IMR-90 (cell line): ENCODE measurements at regions not wholly inside any gene's neighbourhood (a gene's known extent, or its start where the extent isn't known, plus 50 kb on each side); places are given as distances from the start of the nearest gene placed in this dataset.

ENCODE experiments used
- ATAC-seq: fragments of 200-7000 bp; cut with Tn5 transposase; 2 replicates; pipeline ENCODE4 v1.9.1; 2020; ENCODE audit warnings: low read depth, mild to moderate bottlenecking, moderate library complexity
- BruUV-seq: library from RNA; stranded (reverse); fragments of 400-500 nt; replicated peaks from 2 replicates; lab custom pipeline; 2021; lab: Mats Ljungman, UMichigan
- CTCF ChIA-PET: fragments of 300-600 bp; formaldehyde crosslinking; extraction: SDS; loops from one replicate; lab custom pipeline; 2021; ENCODE audit warnings: antibody characterized with exemption; lab: Yijun Ruan, JAX
- POLR2A ChIA-PET: fragments of 300-600 bp; sonication (Branson Sonifier 250); formaldehyde crosslinking; loops from one replicate; lab custom pipeline; 2022; ENCODE audit warnings: antibody characterized with exemption; ENCODE audit not compliant: unreplicated experiment; lab: Charles Lee
- DNase-seq: peaks from one replicate; pipeline ENCODE4 v3.0.0; 2013
- H2AFZ ChIP-seq: replicated peaks from 2 replicates; pipeline ENCODE3; 2013; ENCODE audit warnings: low read length, mild to moderate bottlenecking; ENCODE audit not compliant: poor library complexity
- H2AK5ac ChIP-seq: 2 replicates; pipeline ENCODE4 v1.6.1; 2013; ENCODE audit warnings: low read depth, low read length, inconsistent platforms
- H2AK9ac ChIP-seq: replicated peaks from 2 replicates; pipeline ENCODE3; 2013; ENCODE audit warnings: mild to moderate bottlenecking, low read depth, low read length, moderate library complexity; ENCODE audit not compliant: poor library complexity
- H2BK120ac ChIP-seq: 2 replicates; pipeline ENCODE4 v1.6.1; 2013; ENCODE audit warnings: low read depth, low read length, inconsistent platforms
- H2BK15ac ChIP-seq: 3 replicates; pipeline ENCODE4 v1.6.1; 2013; ENCODE audit warnings: low read depth, low read length, inconsistent platforms
- H2BK20ac ChIP-seq: 2 replicates; pipeline ENCODE4 v1.6.1; 2013; ENCODE audit warnings: low read depth, mild to moderate bottlenecking, inconsistent platforms, low read length, moderate library complexity
- H2BK5ac ChIP-seq: 2 replicates; pipeline ENCODE4 v1.6.1; 2013; ENCODE audit warnings: mild to moderate bottlenecking, low read depth, low read length, inconsistent platforms; ENCODE audit not compliant: poor library complexity, severe bottlenecking
- H3K14ac ChIP-seq: replicated peaks from 2 replicates; pipeline ENCODE4 v1.6.1; 2013; ENCODE audit warnings: low read depth, low read length, inconsistent platforms
- H3K18ac ChIP-seq: 2 replicates; pipeline ENCODE4 v1.6.1; 2013; ENCODE audit warnings: low read depth, low read length, control low read depth
- H3K23ac ChIP-seq: 2 replicates; pipeline ENCODE4 v1.6.1; 2013; ENCODE audit warnings: low read depth, low read length, inconsistent platforms
- H3K27ac ChIP-seq: 2 replicates; pipeline ENCODE4 v1.5.1; 2013; ENCODE audit warnings: mild to moderate bottlenecking, control low read depth, low read length; ENCODE audit not compliant: insufficient read depth
- H3K27me3 ChIP-seq: 2 replicates; pipeline ENCODE4 v1.6.1; 2013; ENCODE audit warnings: low read length; ENCODE audit not compliant: control insufficient read depth, insufficient read depth
- H3K36me3 ChIP-seq: 2 replicates; pipeline ENCODE4 v1.6.1; 2013; ENCODE audit warnings: low read length, mixed read lengths; ENCODE audit not compliant: control insufficient read depth, insufficient read depth
- H3K4ac ChIP-seq: 2 replicates; pipeline ENCODE4 v1.6.1; 2013; ENCODE audit warnings: low read depth, low read length, inconsistent platforms
- H3K4me1 ChIP-seq: 2 replicates; pipeline ENCODE4 v1.6.1; 2013; ENCODE audit warnings: low read length, mixed read lengths; ENCODE audit not compliant: control insufficient read depth, insufficient read depth
- H3K4me2 ChIP-seq: 2 replicates; pipeline ENCODE4 v1.6.1; 2013; ENCODE audit warnings: low read depth, mild to moderate bottlenecking, control low read depth, low read length, moderate library complexity
- H3K4me3 ChIP-seq: 2 replicates; pipeline ENCODE4 v1.5.1; 2013; ENCODE audit warnings: low read depth, mild to moderate bottlenecking, control low read depth, low read length, moderate library complexity; ENCODE audit not compliant: insufficient read depth
- H3K56ac ChIP-seq: 2 replicates; pipeline ENCODE4 v1.6.1; 2013; ENCODE audit warnings: low read length, inconsistent platforms; ENCODE audit not compliant: insufficient read depth; ENCODE audit errors: extremely low read depth
- H3K79me1 ChIP-seq, 2 experiments: 2 replicates each; pipeline ENCODE4 v1.6.1; 2013; ENCODE audit warnings: low read length in 2 of 2, inconsistent platforms in 1 of 2, low read depth in 1 of 2
- H3K9ac ChIP-seq: 2 replicates; pipeline ENCODE4 v1.6.1; 2013; ENCODE audit warnings: low read depth, low read length, control low read depth
- H3K9me1 ChIP-seq: 2 replicates; pipeline ENCODE4 v1.6.1; 2013; ENCODE audit warnings: low read length, inconsistent platforms; ENCODE audit not compliant: insufficient read depth
- H3K9me3 ChIP-seq: 2 replicates; pipeline ENCODE4 v1.6.1; 2013; ENCODE audit warnings: low read length; ENCODE audit not compliant: control insufficient read depth, insufficient read depth
- H4K20me1 ChIP-seq: 2 replicates; pipeline ENCODE4 v1.6.1; 2013; ENCODE audit warnings: low read length, inconsistent platforms; ENCODE audit not compliant: insufficient read depth
- H4K5ac ChIP-seq: 2 replicates; pipeline ENCODE4 v1.6.1; 2013; ENCODE audit warnings: mild to moderate bottlenecking, low read depth, low read length, control low read depth
- H4K8ac ChIP-seq, 2 experiments: 2 replicates each; pipeline ENCODE4 v1.6.1; 2013; ENCODE audit warnings: low read depth in 2 of 2, low read length in 2 of 2, control low read depth in 1 of 2, inconsistent platforms in 1 of 2
- H4K91ac ChIP-seq: 2 replicates; pipeline ENCODE4 v1.6.1; 2013; ENCODE audit warnings: low read depth, low read length, inconsistent platforms; ENCODE audit not compliant: insufficient read depth
- BHLHE40 ChIP-seq: fragments of 150-350 bp; IDR thresholded peaks from 2 replicates; pipeline ENCODE4 v1.6.1; 2016; ENCODE audit warnings: mild to moderate bottlenecking, low read depth, low read length
- CEBPB ChIP-seq: IDR thresholded peaks from 2 replicates; pipeline ENCODE4 v1.6.1; 2012; ENCODE audit warnings: low read depth, low read length, improper control_type of control experiment
- CHD1 ChIP-seq: IDR thresholded peaks from 2 replicates; pipeline ENCODE4 v1.6.1; 2012; ENCODE audit warnings: low read depth, low read length, improper control_type of control experiment
- CTCF ChIP-seq: conservative IDR thresholded peaks from 2 replicates; pipeline ENCODE4 v1.5.1; 2012; ENCODE audit warnings: mild to moderate bottlenecking, low read depth, low read length, improper control_type of control experiment
- FOS ChIP-seq: fragments of 150-350 bp; IDR thresholded peaks from 2 replicates; pipeline ENCODE4 v1.6.1; 2016; ENCODE audit warnings: low read depth, low read length
- MAFK ChIP-seq: IDR thresholded peaks from 2 replicates; pipeline ENCODE4 v1.6.1; 2012; ENCODE audit warnings: low read depth, low read length, improper control_type of control experiment
- MAZ ChIP-seq: IDR thresholded peaks from 2 replicates; pipeline ENCODE4 v1.6.1; 2012; ENCODE audit warnings: low read depth, mild to moderate bottlenecking, low read length, improper control_type of control experiment, moderate library complexity, borderline replicate concordance
- MXI1 ChIP-seq: IDR thresholded peaks from 2 replicates; pipeline ENCODE4 v1.6.1; 2012; ENCODE audit warnings: low read depth, mild to moderate bottlenecking, low read length, moderate library complexity, borderline replicate concordance
- NFE2L2 ChIP-seq: fragments of 150-350 bp; IDR thresholded peaks from 2 replicates; pipeline ENCODE4 v1.6.1; 2016; ENCODE audit warnings: low read depth, mild to moderate bottlenecking, low read length
- POLR2A ChIP-seq: IDR thresholded peaks from 2 replicates; pipeline ENCODE4 v1.6.1; 2012; ENCODE audit warnings: mild to moderate bottlenecking, low read depth, low read length
- RAD21 ChIP-seq: IDR thresholded peaks from 2 replicates; pipeline ENCODE4 v1.6.1; 2012; ENCODE audit warnings: low read length, improper control_type of control experiment
- RCOR1 ChIP-seq: IDR thresholded peaks from 2 replicates; pipeline ENCODE4 v1.6.1; 2012; ENCODE audit warnings: mild to moderate bottlenecking, low read length, improper control_type of control experiment; ENCODE audit not compliant: insufficient replicate concordance
- RFX5 ChIP-seq: IDR thresholded peaks from 2 replicates; pipeline ENCODE4 v1.8.0; 2012; ENCODE audit warnings: low read depth, mild to moderate bottlenecking, low read length, moderate library complexity
- SMC3 ChIP-seq: fragments of 150-350 bp; IDR thresholded peaks from 2 replicates; pipeline ENCODE4 v1.6.1; 2016; ENCODE audit warnings: low read depth, mild to moderate bottlenecking, antibody characterized with exemption, low read length, moderate library complexity
- dilution Hi-C: fragments of 300-500 bp; cut with HindIII; formaldehyde crosslinking; loops from one replicate; pipeline ENCODE4 v1.14.3; 2018; ENCODE audit warnings: low sequenced_read_pairs; ENCODE audit not compliant: unreplicated experiment
- in situ Hi-C: fragments of 300-500 bp; cut with MboI; formaldehyde crosslinking; loops from 3 replicates; pipeline ENCODE4 v1.14.3; 2019; ENCODE audit warnings: low sequenced_read_pairs, inconsistent platforms, mixed read lengths
- intact Hi-C: fragments of 100-400 bp; cut with micrococcal nuclease; formaldehyde crosslinking; loops from 2 replicates; pipeline ENCODE4 v1.10.0; 2022
- TF ChIP-seq, protein P1 (sequence below): fragments of 150-350 bp; IDR thresholded peaks from 2 replicates; pipeline ENCODE4 v1.6.1; 2016; ENCODE audit warnings: low read depth, mild to moderate bottlenecking, low read length, moderate library complexity, borderline replicate concordance
- TF ChIP-seq, protein P2 (sequence below): fragments of 150-350 bp; IDR thresholded peaks from 2 replicates; pipeline ENCODE4 v1.6.1; 2017; ENCODE audit warnings: mild to moderate bottlenecking, antibody characterized with exemption, low read length, low read depth

- ATAC-seq (no peak), DNase-seq (no peak)
- no peak overlapping the region for H4K91ac ChIP-seq
- no peaks in the 10 kb centered on the region for H3K9me1 ChIP-seq
- H2BK20ac ChIP-seq, result no peak overlapping the region
- no peak overlapping the region for H4K8ac ChIP-seq
- in situ Hi-C loops (no loop called here), dilution Hi-C loops (no loop called here), intact Hi-C loops (no loop called here)
- H3K27ac ChIP-seq, result no peak overlapping the region
- H3K79me1 ChIP-seq, result no peaks in the 10 kb centered on the region
- H2AFZ ChIP-seq, result no peak overlapping the region
- H3K4me3 ChIP-seq, result no peak overlapping the region
- no peaks in the 10 kb centered on the region for H3K36me3 ChIP-seq
- no peak overlapping the region for H3K9ac ChIP-seq
- H2BK15ac ChIP-seq, result no peak overlapping the region
- no peaks in the 10 kb centered on the region for H4K20me1 ChIP-seq
- ChIA-PET CTCF (no interaction called here), POLR2A (no interaction called here)
- TF ChIP-seq, protein P1, sequence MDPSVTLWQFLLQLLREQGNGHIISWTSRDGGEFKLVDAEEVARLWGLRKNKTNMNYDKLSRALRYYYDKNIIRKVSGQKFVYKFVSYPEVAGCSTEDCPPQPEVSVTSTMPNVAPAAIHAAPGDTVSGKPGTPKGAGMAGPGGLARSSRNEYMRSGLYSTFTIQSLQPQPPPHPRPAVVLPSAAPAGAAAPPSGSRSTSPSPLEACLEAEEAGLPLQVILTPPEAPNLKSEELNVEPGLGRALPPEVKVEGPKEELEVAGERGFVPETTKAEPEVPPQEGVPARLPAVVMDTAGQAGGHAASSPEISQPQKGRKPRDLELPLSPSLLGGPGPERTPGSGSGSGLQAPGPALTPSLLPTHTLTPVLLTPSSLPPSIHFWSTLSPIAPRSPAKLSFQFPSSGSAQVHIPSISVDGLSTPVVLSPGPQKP, result no peak
- TF ChIP-seq RCOR1 (no peak), CEBPB (no peak), MXI1 (no peak), SMC3 (no peak), RFX5 (no peak), NFE2L2 (no peak), FOS (no peak), MAFK (no peak), BHLHE40 (no peak), POLR2A (no peak), RAD21 (no peak), MAZ (no peak), CTCF (no peak), CHD1 (no peak)
- TF ChIP-seq, protein P2, sequence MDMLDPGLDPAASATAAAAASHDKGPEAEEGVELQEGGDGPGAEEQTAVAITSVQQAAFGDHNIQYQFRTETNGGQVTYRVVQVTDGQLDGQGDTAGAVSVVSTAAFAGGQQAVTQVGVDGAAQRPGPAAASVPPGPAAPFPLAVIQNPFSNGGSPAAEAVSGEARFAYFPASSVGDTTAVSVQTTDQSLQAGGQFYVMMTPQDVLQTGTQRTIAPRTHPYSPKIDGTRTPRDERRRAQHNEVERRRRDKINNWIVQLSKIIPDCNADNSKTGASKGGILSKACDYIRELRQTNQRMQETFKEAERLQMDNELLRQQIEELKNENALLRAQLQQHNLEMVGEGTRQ, result no peak
- no peak overlapping the region for H3K4me2 ChIP-seq
- H2AK5ac ChIP-seq, result no peak overlapping the region
- H4K5ac ChIP-seq, result no peak overlapping the region
- H2AK9ac ChIP-seq, result no peak overlapping the region
- H3K14ac ChIP-seq, result no peak overlapping the region
- no peaks in the 10 kb centered on the region for H3K9me3 ChIP-seq
- no peaks in the 10 kb centered on the region for H3K4me1 ChIP-seq
- peaks cover 3% of the 10 kb centered on the region; the same call in 1 of the 2 replicates for H3K27me3 ChIP-seq
- no peak overlapping the region for H2BK120ac ChIP-seq
- no peak overlapping the region for H3K18ac ChIP-seq
- H3K56ac ChIP-seq, result no peak overlapping the region
- BruUV-seq, result no TSS peak
- H2BK5ac ChIP-seq, result no peak overlapping the region
- H3K4ac ChIP-seq, result no peak overlapping the region
- H3K23ac ChIP-seq, result no peak overlapping the region
These were observed 126.4 kb upstream of the DUSP22 start for GRCh38 chr6:165906-166305.
